ENCODE measurements at regions not wholly inside any gene's neighbourhood (a gene's known extent, or its start where the extent isn't known, plus 50 kb on each side); places are given as distances from the start of the nearest gene placed in this dataset.

DNA sequence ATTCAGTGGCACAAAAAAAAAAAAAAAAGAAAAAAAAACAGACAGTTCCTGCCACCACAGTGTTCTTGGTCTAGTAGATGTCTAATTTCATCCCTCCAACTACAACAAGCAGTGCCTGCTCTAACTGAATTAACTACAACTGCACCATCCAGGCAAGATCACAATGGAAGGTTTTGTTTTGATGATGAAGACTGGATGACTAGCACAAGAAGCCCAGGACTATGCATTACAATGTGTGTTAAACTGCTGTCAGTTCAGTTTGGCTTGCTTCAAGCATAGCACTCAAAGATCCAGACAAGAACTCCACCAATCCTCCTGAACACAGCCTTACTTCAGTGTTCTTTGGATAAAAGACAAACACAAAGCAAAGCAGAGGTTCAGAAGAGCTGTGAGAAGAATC is 279.9 kb downstream of the GRIN2B start:
- RAD21 ChIA-PET (ENCODE audit: low non-redundant PET in 1 of 2, low total read pairs in 2 of 2, uncharacterized antibody in 2 of 2, unreplicated experiment in 2 of 2) = no interaction called here

DNA sequence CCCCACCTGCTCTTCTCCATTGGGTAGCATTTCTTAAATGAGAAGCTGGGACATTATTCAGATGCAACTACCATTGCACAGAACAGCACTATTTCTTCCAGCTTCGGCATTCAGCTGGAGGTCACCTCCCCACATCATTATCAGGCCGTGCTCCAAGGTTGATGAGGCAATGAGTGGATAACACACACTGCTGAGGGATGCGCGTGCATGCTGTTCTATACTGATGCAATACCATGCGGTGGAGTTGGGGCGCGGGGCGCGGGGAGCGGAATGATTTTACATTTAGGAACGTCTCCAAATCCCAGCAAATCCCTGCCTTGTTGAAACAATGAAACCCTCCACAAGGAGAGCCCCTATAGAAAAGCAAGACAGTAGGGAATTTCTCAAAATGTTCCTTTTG is 283.4 kb downstream of the GRIN2B start:
- RAD21 ChIA-PET (ENCODE audit: low non-redundant PET in 1 of 2, low total read pairs in 2 of 2, uncharacterized antibody in 2 of 2, unreplicated experiment in 2 of 2) = no interaction called here
- Histone ChIP-seq H3K4me3 (replicated peaks in 1 of 2; ENCODE audit: low read depth in 1 of 2, low read length in 2 of 2) (no peak overlapping the region), H3K9ac (ENCODE audit: low read length) (no peak overlapping the region), H4K20me1 (ENCODE audit: insufficient read depth) (no peaks in the 10 kb centered on the region), H3K9me2 (ENCODE audit: insufficient read depth) (no peaks in the 10 kb centered on the region), H3K9me3 (ENCODE audit: control insufficient read depth in 1 of 2, insufficient read depth in 1 of 2, low read depth in 1 of 2, low read length in 2 of 2) (no peaks in the 10 kb centered on the region), H3K27ac (ENCODE audit: low read depth, low read length) (no peak overlapping the region), H3K27me3 (ENCODE audit: insufficient read depth, low read length) (no peaks in the 10 kb centered on the region), H3K36me3 (ENCODE audit: control insufficient read depth in 1 of 2, insufficient read depth in 2 of 2, low read length in 2 of 2) (no peaks in the 10 kb centered on the region), H3K79me2 (ENCODE audit: insufficient read depth, low read length) (no peaks in the 10 kb centered on the region), H3K4me2 (ENCODE audit: low read length) (no peak overlapping the region), H3K4me1 (ENCODE audit: control insufficient read depth in 1 of 2, insufficient read depth in 2 of 2, low read length in 2 of 2) (no peaks in the 10 kb centered on the region; a peak in 1 of 4 replicates), H2AFZ (ENCODE audit: low read depth, low read length, poor library complexity, severe bottlenecking) (no peak overlapping the region)
- no TSS peak for BruUV-seq (replicated peaks)
- CTCF ChIA-PET = no interaction called here
- ATAC-seq (no peak), DNase-seq (ENCODE audit: low read depth, low spot score) (no peak)
- POLR2A ChIA-PET = no interaction called here
- TF ChIP-seq, protein P1, sequence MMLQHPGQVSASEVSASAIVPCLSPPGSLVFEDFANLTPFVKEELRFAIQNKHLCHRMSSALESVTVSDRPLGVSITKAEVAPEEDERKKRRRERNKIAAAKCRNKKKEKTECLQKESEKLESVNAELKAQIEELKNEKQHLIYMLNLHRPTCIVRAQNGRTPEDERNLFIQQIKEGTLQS (IDR thresholded peaks at IDR 0.05) = no peak
- no peak for TF ChIP-seq SRF (IDR thresholded peaks at IDR 0.05; ENCODE audit: low read depth)
- no peak for TF ChIP-seq EZH2phosphoT487 (IDR thresholded peaks at IDR 0.05; ENCODE audit: borderline replicate concordance)
- no peak for TF ChIP-seq RAD21 (IDR thresholded peaks at IDR 0.05; ENCODE audit: low read depth)
- TF ChIP-seq EZH2 (IDR thresholded peaks at IDR 0.05) = no peak
- intact Hi-C loops (cut with micrococcal nuclease) = no loop called here

More for the DNA sequence above, 279.9 kb downstream of the GRIN2B start:
- Histone ChIP-seq H4K20me1 (ENCODE audit: insufficient read depth) (no peaks in the 10 kb centered on the region), H2AFZ (ENCODE audit: low read depth, low read length, poor library complexity, severe bottlenecking) (no peak overlapping the region), H3K27ac (ENCODE audit: low read depth, low read length) (no peak overlapping the region), H3K4me3 (replicated peaks in 1 of 2; ENCODE audit: low read depth in 1 of 2, low read length in 2 of 2) (no peak overlapping the region), H3K9me3 (ENCODE audit: control insufficient read depth in 1 of 2, insufficient read depth in 1 of 2, low read depth in 1 of 2, low read length in 2 of 2) (no peaks in the 10 kb centered on the region), H3K9ac (ENCODE audit: low read length) (no peak overlapping the region), H3K4me2 (ENCODE audit: low read length) (no peak overlapping the region), H3K9me2 (ENCODE audit: insufficient read depth) (no peaks in the 10 kb centered on the region), H3K36me3 (ENCODE audit: control insufficient read depth in 1 of 2, insufficient read depth in 2 of 2, low read length in 2 of 2) (no peaks in the 10 kb centered on the region), H3K27me3 (ENCODE audit: insufficient read depth, low read length) (no peaks in the 10 kb centered on the region), H3K4me1 (ENCODE audit: control insufficient read depth in 1 of 2, insufficient read depth in 2 of 2, low read length in 2 of 2) (no peaks in the 10 kb centered on the region; a peak in 1 of 4 replicates), H3K79me2 (ENCODE audit: insufficient read depth, low read length) (no peaks in the 10 kb centered on the region)
- ATAC-seq (no peak), DNase-seq (ENCODE audit: low read depth, low spot score) (no peak)
- TF ChIP-seq, protein P1 (IDR thresholded peaks at IDR 0.05) = no peak
- TF ChIP-seq SRF (IDR thresholded peaks at IDR 0.05; ENCODE audit: low read depth) (no peak), SIN3A (IDR thresholded peaks at IDR 0.05; ENCODE audit: low read depth) (no peak), EZH2phosphoT487 (IDR thresholded peaks at IDR 0.05; ENCODE audit: borderline replicate concordance) (no peak), EGR1 (IDR thresholded peaks at IDR 0.05; ENCODE audit: low read depth) (no peak)
- ChIA-PET CTCF (interaction anchor here (0.9 kb wide), 1 partner anchor 281 kb away, joined by 3 read pairs; no protein-coding TSS in a partner anchor), POLR2A (no interaction called here)
- intact Hi-C loops (cut with micrococcal nuclease) = no loop called here
- no TSS peak for BruUV-seq (replicated peaks)

Data from HCT116 (cell line).